Endodermal cell (in vitro differentiated cells): ENCODE measurements at regions not wholly inside any gene's neighbourhood (a gene's known extent, or its start where the extent isn't known, plus 50 kb on each side); places are given as distances from the start of the nearest gene placed in this dataset.

Experiments used
- DNase-seq: peaks from one replicate; pipeline ENCODE4 v3.0.0-alpha.2; 2017
- H3K27ac ChIP-seq: 2 replicates; pipeline ENCODE4 v1.5.1; 2013; ENCODE audit warnings: mild to moderate bottlenecking, low read depth, low read length, moderate library complexity
- H3K27me3 ChIP-seq: 2 replicates; pipeline ENCODE4 v1.6.1; 2013; ENCODE audit warnings: mild to moderate bottlenecking, low read length, moderate library complexity; ENCODE audit not compliant: insufficient read depth, control insufficient read depth, poor library complexity, severe bottlenecking
- H3K36me3 ChIP-seq: 2 replicates; pipeline ENCODE4 v1.7.0; 2013; ENCODE audit warnings: mild to moderate bottlenecking, low read length, moderate library complexity; ENCODE audit not compliant: control insufficient read depth, insufficient read depth
- H3K4me1 ChIP-seq: one replicate; pipeline ENCODE4 v1.7.0; 2013; ENCODE audit warnings: low read length; ENCODE audit not compliant: control insufficient read depth, insufficient read depth
- H3K4me3 ChIP-seq: 2 replicates; pipeline ENCODE4 v1.5.1; 2013; ENCODE audit warnings: mild to moderate bottlenecking, low read length, moderate library complexity
- H3K9ac ChIP-seq: 2 replicates; pipeline ENCODE4 v1.6.1; 2013; ENCODE audit warnings: mild to moderate bottlenecking, low read length, moderate library complexity; ENCODE audit not compliant: poor library complexity, severe bottlenecking; ENCODE audit errors: extremely low read depth
- H3K9me3 ChIP-seq: 2 replicates; pipeline ENCODE4 v1.6.1; 2013; ENCODE audit warnings: mild to moderate bottlenecking, low read length, moderate library complexity; ENCODE audit not compliant: control insufficient read depth
- H3K27ac Mint-ChIP-seq: 2 replicates; pipeline ENCODE4 v1.8.0; 2020; ENCODE audit warnings: mixed read lengths
- H3K27me3 Mint-ChIP-seq: 2 replicates; pipeline ENCODE4 v1.8.0; 2021; ENCODE audit warnings: mild to moderate bottlenecking, mixed read lengths; ENCODE audit not compliant: insufficient read depth
- H3K36me3 Mint-ChIP-seq: 2 replicates; pipeline ENCODE4 v1.8.0; 2020; ENCODE audit warnings: low read depth, mixed read lengths
- H3K4me1 Mint-ChIP-seq: 2 replicates; pipeline ENCODE4 v1.8.0; 2020; ENCODE audit warnings: mixed read lengths
- H3K4me3 Mint-ChIP-seq: 2 replicates; pipeline ENCODE4 v1.8.0; 2020; ENCODE audit warnings: mild to moderate bottlenecking, moderate library complexity, mixed read lengths
- H3K9me3 Mint-ChIP-seq: 2 replicates; pipeline ENCODE4 v1.8.0; 2020; ENCODE audit warnings: mild to moderate bottlenecking, mixed read lengths
- WGBS, 2 experiments: methylation state at CpG; one replicate each; pipeline versions ENCODE4 v1.1.5 to v1.1.7; 2013; ENCODE audit warnings: missing lambda C conversion rate in 2 of 2, mixed read lengths in 1 of 2; ENCODE audit not compliant: insufficient coverage in 1 of 2, insufficient read length in 1 of 2; 5-methylcytosine and 5-hydroxymethylcytosine counted together
- TF ChIP-seq, protein P1 (sequence below): fragments of 200-600 bp; sonication (generic); conservative IDR thresholded peaks from 2 replicates; pipeline ENCODE4 v1.5.0; 2021; ENCODE audit warnings: antibody characterized with exemption, mild to moderate bottlenecking

DNA sequence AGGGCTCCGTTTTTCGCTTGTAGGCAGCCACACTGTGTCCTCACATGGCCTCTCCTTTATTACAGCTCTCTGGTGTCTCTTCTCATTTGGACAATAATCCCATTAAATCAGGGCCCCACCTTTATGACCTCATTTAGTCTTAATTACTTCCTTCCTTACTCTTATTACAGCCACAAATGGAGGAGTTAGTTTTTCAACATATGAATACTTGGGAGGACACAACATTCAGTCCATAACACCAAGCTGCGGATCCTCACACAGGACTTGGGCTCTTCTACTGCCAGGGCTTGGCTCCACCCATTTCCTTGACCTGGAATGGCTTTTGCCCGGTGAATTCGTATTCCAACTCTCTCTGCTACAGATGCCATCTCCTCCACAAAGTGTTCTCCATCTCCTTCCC lies 74.3 kb upstream of the SLC7A14 start:
- Mint-ChIP-seq H3K27ac (no peak overlapping the region), H3K36me3 (no peaks in the 10 kb centered on the region), H3K4me1 (no peaks in the 10 kb centered on the region), H3K27me3 (peaks cover 4% of the 10 kb centered on the region), H3K9me3 (peaks cover 11% of the 10 kb centered on the region), H3K4me3 (no peak overlapping the region)
- no peaks in the 10 kb centered on the region for H3K4me1 ChIP-seq
- WGBS, 2 experiments = 80 to 81% methylated on average over 5 of the region's 5 CpGs
- no peaks in the 10 kb centered on the region for H3K36me3 ChIP-seq
- H3K4me3 ChIP-seq = no peak overlapping the region
- no peak overlapping the region for H3K27ac ChIP-seq
- TF ChIP-seq, protein P1, sequence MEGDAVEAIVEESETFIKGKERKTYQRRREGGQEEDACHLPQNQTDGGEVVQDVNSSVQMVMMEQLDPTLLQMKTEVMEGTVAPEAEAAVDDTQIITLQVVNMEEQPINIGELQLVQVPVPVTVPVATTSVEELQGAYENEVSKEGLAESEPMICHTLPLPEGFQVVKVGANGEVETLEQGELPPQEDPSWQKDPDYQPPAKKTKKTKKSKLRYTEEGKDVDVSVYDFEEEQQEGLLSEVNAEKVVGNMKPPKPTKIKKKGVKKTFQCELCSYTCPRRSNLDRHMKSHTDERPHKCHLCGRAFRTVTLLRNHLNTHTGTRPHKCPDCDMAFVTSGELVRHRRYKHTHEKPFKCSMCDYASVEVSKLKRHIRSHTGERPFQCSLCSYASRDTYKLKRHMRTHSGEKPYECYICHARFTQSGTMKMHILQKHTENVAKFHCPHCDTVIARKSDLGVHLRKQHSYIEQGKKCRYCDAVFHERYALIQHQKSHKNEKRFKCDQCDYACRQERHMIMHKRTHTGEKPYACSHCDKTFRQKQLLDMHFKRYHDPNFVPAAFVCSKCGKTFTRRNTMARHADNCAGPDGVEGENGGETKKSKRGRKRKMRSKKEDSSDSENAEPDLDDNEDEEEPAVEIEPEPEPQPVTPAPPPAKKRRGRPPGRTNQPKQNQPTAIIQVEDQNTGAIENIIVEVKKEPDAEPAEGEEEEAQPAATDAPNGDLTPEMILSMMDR = no peak
- H3K9ac ChIP-seq = no peak overlapping the region
- H3K27me3 ChIP-seq = no peaks in the 10 kb centered on the region
- no peaks in the 10 kb centered on the region for H3K9me3 ChIP-seq
- no peak for DNase-seq

DNA sequence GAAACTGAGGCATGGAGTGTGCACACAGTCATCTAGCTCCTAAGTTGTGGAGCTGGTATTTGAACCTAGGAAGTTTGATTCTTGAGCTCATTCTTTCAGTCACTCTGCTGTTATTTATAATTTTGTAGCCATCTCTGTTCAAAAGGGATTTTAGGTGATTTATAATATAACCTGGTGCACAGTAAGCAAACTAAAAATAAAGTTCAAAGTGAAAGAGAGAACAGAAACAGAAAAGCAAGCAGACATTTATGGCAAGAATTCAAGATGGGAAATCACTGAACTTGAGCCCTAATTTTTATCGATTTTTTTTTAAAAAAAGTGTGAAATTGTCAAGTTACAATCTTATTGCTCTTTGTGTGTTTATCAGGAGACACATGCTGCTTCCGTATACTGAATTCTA lies 71.4 kb upstream of the SLC7A14 start:
- DNase-seq = no peak
- Mint-ChIP-seq H3K27me3 (peaks cover 7% of the 10 kb centered on the region), H3K4me3 (no peak overlapping the region), H3K9me3 (no peaks in the 10 kb centered on the region), H3K4me1 (no peaks in the 10 kb centered on the region), H3K27ac (no peak overlapping the region), H3K36me3 (no peaks in the 10 kb centered on the region)
- 84 to 96% methylated on average over 2 of the region's 2 CpGs for WGBS, 2 experiments
- TF ChIP-seq, protein P1 = no peak
- H3K27ac ChIP-seq = no peak overlapping the region
- no peak overlapping the region for H3K4me3 ChIP-seq
- no peaks in the 10 kb centered on the region for H3K36me3 ChIP-seq
- no peaks in the 10 kb centered on the region for H3K9me3 ChIP-seq
- no peaks in the 10 kb centered on the region for H3K27me3 ChIP-seq
- H3K9ac ChIP-seq = no peak overlapping the region
- H3K4me1 ChIP-seq = no peaks in the 10 kb centered on the region

DNA sequence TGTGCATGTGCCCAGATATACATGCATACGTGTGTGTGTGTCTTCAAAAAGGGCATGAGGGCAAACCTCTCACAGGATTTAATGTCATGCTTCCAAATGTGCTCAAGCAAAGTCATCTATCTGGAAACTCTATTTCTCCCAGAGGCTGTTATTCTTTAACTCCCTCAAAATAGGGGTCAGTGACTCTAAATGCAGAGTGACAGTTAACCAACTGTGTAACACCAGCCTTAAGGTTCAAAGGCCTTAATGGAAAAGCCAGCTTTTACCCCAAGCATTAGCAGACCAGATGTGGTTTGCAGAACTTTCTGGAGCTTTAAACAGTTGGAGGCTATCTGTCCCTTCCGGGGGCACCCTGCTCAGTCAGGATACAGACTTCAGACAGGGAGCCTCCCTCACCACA lies 70.4 kb upstream of the SLC7A14 start:
- H3K9me3 Mint-ChIP-seq = no peaks in the 10 kb centered on the region
- no peak overlapping the region for H3K4me3 Mint-ChIP-seq
- no peak overlapping the region for H3K9ac ChIP-seq
- DNase-seq = no peak
- H3K4me1 ChIP-seq = no peaks in the 10 kb centered on the region
- no peaks in the 10 kb centered on the region for H3K36me3 Mint-ChIP-seq
- H3K27ac ChIP-seq = no peak overlapping the region
- no peak overlapping the region for H3K4me3 ChIP-seq
- H3K36me3 ChIP-seq = no peaks in the 10 kb centered on the region
- TF ChIP-seq, protein P1 = no peak
- no peak overlapping the region for H3K27ac Mint-ChIP-seq
- H3K9me3 ChIP-seq = no peaks in the 10 kb centered on the region
- no peaks in the 10 kb centered on the region for H3K27me3 ChIP-seq
- WGBS, 2 experiments = 88 to 93% methylated on average over 2 of the region's 2 CpGs
- H3K4me1 Mint-ChIP-seq = no peaks in the 10 kb centered on the region
- H3K27me3 Mint-ChIP-seq = peaks cover 6% of the 10 kb centered on the region
